ENCODE measurements at regions not wholly inside any gene's neighbourhood (a gene's known extent, or its start where the extent isn't known, plus 50 kb on each side); places are given as distances from the start of the nearest gene placed in this dataset.
"Not testable (repeated sequence)": the region's sequence is repeated elsewhere in the genome, so short reads cannot be mapped to it uniquely, and the experiment has no call there.

GRCh38 chr6:130697995-130698535, 129.1 kb upstream of the SMLR1 start:
- no peak overlapping the region for H3K4me3 ChIP-seq (ENCODE audit: control insufficient read depth, low read depth, low read length)
- peak; percentile 70 for DNase-seq (ENCODE audit: low read depth)

GRCh38 chr6:130699742-130700141, 127.5 kb upstream of the SMLR1 start:
- TF ChIP-seq CTCF (conservative IDR thresholded peaks at IDR 0.05; ENCODE audit: control insufficient read depth, insufficient read depth, low read depth, low read length), result no peak
- H3K4me3 ChIP-seq (ENCODE audit: control insufficient read depth, low read depth, low read length), result no peak overlapping the region
- DNase-seq (ENCODE audit: low read depth), result no peak

More at GRCh38 chr6:130697995-130698535, 129.1 kb upstream of the SMLR1 start:
- TF ChIP-seq CTCF (conservative IDR thresholded peaks at IDR 0.05; ENCODE audit: control insufficient read depth, insufficient read depth, low read depth, low read length), result peak; percentile 97

GRCh38 chr6:130700397-130700796, 126.8 kb upstream of the SMLR1 start:
- H3K4me3 ChIP-seq (ENCODE audit: control insufficient read depth, low read depth, low read length), result no peak overlapping the region
- no peak for TF ChIP-seq CTCF (conservative IDR thresholded peaks at IDR 0.05; ENCODE audit: control insufficient read depth, insufficient read depth, low read depth, low read length)
- DNase-seq (ENCODE audit: low read depth), result no peak

- DNase-seq (ENCODE audit: low read depth), result no peak
- no peak overlapping the region for H3K4me3 ChIP-seq (ENCODE audit: control insufficient read depth, low read depth, low read length)
- TF ChIP-seq CTCF (conservative IDR thresholded peaks at IDR 0.05; ENCODE audit: control insufficient read depth, insufficient read depth, low read depth, low read length), result no peak
These were observed 118.9 kb upstream of the SMLR1 start for GRCh38 chr6:130708338-130708737.

- not testable (repeated sequence) for H3K4me3 ChIP-seq (ENCODE audit: control insufficient read depth, low read depth, low read length); DNase-seq (ENCODE audit: low read depth)
These were observed 115.6 kb upstream of the SMLR1 start for GRCh38 chr6:130711641-130712040.

- no peak overlapping the region for H3K4me3 ChIP-seq (ENCODE audit: control insufficient read depth, low read depth, low read length)
- no peak for TF ChIP-seq CTCF (conservative IDR thresholded peaks at IDR 0.05; ENCODE audit: control insufficient read depth, insufficient read depth, low read depth, low read length)
- no peak for DNase-seq (ENCODE audit: low read depth)
These were observed 114.1 kb upstream of the SMLR1 start for GRCh38 chr6:130713144-130713543.

GRCh38 chr6:130715058-130715457, 112.1 kb upstream of the SMLR1 start:
- no peak for DNase-seq (ENCODE audit: low read depth)
- H3K4me3 ChIP-seq (ENCODE audit: control insufficient read depth, low read depth, low read length), result no peak overlapping the region
- TF ChIP-seq CTCF (conservative IDR thresholded peaks at IDR 0.05; ENCODE audit: control insufficient read depth, insufficient read depth, low read depth, low read length), result no peak

Data from fibroblast of mammary gland (primary cell).